ENCODE measurements at regions not wholly inside any gene's neighbourhood (a gene's known extent, or its start where the extent isn't known, plus 50 kb on each side); places are given as distances from the start of the nearest gene placed in this dataset.

DNA sequence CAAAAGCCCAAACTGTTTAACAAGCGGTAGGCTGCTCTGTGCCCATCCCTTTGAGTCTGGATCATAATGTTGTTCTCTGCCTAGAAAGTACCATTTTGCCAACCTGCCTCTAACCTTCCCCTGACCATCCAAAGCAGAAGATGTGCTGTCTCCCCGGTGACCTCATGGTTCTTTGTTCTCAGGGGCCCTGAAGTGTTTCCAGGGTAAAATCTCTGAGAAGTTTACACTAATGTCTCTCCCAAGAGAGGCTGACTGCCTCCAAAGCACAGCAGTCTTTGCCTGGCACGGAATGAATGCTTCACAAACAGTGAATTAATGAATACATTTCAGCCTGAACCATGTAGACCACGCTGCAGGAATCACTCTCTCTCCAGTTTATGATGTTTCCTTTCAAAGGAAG lies 523.8 kb upstream of the CELF2 start:
- Histone ChIP-seq H3K36me3 (ENCODE audit: control insufficient read depth in 4 of 4, insufficient read depth in 3 of 4, low read depth in 1 of 4, low read length in 3 of 4) (no peaks in the 10 kb centered on the region), H3K4me3 (ENCODE audit: low read depth in 1 of 3, low read length in 3 of 3) (no peak overlapping the region), H3K27me3 (ENCODE audit: control insufficient read depth in 4 of 4, insufficient read depth in 4 of 4, low read length in 3 of 4) (no peaks in the 10 kb centered on the region), H3K4me1 (ENCODE audit: control insufficient read depth in 4 of 4, insufficient read depth in 4 of 4, low read length in 3 of 4) (no peaks in the 10 kb centered on the region), H3K27ac (ENCODE audit: low read depth in 1 of 2, low read length in 2 of 2) (no peak overlapping the region), H3K9me3 (ENCODE audit: control insufficient read depth in 4 of 4, low read length in 3 of 4) (no peaks in the 10 kb centered on the region), H3K9ac (ENCODE audit: low read depth in 1 of 2, low read length in 2 of 2) (no peak overlapping the region)
- TF ChIP-seq YY1 (IDR thresholded peaks at IDR 0.05): no peak
- TF ChIP-seq, protein P1, sequence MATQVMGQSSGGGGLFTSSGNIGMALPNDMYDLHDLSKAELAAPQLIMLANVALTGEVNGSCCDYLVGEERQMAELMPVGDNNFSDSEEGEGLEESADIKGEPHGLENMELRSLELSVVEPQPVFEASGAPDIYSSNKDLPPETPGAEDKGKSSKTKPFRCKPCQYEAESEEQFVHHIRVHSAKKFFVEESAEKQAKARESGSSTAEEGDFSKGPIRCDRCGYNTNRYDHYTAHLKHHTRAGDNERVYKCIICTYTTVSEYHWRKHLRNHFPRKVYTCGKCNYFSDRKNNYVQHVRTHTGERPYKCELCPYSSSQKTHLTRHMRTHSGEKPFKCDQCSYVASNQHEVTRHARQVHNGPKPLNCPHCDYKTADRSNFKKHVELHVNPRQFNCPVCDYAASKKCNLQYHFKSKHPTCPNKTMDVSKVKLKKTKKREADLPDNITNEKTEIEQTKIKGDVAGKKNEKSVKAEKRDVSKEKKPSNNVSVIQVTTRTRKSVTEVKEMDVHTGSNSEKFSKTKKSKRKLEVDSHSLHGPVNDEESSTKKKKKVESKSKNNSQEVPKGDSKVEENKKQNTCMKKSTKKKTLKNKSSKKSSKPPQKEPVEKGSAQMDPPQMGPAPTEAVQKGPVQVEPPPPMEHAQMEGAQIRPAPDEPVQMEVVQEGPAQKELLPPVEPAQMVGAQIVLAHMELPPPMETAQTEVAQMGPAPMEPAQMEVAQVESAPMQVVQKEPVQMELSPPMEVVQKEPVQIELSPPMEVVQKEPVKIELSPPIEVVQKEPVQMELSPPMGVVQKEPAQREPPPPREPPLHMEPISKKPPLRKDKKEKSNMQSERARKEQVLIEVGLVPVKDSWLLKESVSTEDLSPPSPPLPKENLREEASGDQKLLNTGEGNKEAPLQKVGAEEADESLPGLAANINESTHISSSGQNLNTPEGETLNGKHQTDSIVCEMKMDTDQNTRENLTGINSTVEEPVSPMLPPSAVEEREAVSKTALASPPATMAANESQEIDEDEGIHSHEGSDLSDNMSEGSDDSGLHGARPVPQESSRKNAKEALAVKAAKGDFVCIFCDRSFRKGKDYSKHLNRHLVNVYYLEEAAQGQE (IDR thresholded peaks at IDR 0.05): no peak
- TF ChIP-seq, protein P2, sequence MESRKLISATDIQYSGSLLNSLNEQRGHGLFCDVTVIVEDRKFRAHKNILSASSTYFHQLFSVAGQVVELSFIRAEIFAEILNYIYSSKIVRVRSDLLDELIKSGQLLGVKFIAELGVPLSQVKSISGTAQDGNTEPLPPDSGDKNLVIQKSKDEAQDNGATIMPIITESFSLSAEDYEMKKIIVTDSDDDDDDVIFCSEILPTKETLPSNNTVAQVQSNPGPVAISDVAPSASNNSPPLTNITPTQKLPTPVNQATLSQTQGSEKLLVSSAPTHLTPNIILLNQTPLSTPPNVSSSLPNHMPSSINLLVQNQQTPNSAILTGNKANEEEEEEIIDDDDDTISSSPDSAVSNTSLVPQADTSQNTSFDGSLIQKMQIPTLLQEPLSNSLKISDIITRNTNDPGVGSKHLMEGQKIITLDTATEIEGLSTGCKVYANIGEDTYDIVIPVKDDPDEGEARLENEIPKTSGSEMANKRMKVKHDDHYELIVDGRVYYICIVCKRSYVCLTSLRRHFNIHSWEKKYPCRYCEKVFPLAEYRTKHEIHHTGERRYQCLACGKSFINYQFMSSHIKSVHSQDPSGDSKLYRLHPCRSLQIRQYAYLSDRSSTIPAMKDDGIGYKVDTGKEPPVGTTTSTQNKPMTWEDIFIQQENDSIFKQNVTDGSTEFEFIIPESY (IDR thresholded peaks at IDR 0.05): no peak
- no peak for TF ChIP-seq JUND (IDR thresholded peaks at IDR 0.05)
- no peak for TF ChIP-seq RAD21 (IDR thresholded peaks at IDR 0.05)
- no peak for TF ChIP-seq TAF1 (conservative IDR thresholded peaks at IDR 0.05)
- 66% methylated on average over 4 of the region's 4 CpGs for WGBS
- no peak for DNase-seq (ENCODE audit: low spot score)

DNA sequence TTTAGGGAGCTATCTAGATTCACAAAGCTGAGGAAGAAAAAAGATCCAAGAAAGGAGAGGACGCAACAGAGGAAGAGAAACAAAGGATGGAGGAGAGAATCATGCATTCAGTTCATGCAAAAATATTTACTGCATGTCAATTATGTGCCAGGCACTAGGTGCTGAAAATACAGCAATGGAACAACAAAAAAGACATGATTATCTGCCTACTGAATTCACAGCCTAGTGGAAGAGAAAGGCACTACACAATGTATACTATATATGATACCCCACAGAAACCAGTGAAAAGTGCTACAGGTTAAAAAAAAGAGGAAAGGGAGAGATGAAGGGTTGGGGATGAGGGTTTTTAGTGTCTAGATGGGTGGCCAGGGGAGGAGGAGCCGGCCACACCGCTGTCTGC lies 520.4 kb upstream of the CELF2 start:
- no peak for DNase-seq (ENCODE audit: low spot score)
- H3K36me3 ChIP-seq (ENCODE audit: control insufficient read depth in 4 of 4, insufficient read depth in 3 of 4, low read depth in 1 of 4, low read length in 3 of 4): no peaks in the 10 kb centered on the region
- no peaks in the 10 kb centered on the region for H3K4me1 ChIP-seq (ENCODE audit: control insufficient read depth in 4 of 4, insufficient read depth in 4 of 4, low read length in 3 of 4)
- no peaks in the 10 kb centered on the region for H3K27me3 ChIP-seq (ENCODE audit: control insufficient read depth in 4 of 4, insufficient read depth in 4 of 4, low read length in 3 of 4)
- no peaks in the 10 kb centered on the region for H3K9me3 ChIP-seq (ENCODE audit: control insufficient read depth in 4 of 4, low read length in 3 of 4)
- no peak overlapping the region for H3K4me3 ChIP-seq (ENCODE audit: low read depth in 1 of 3, low read length in 3 of 3)
- H3K9ac ChIP-seq (ENCODE audit: low read depth in 1 of 2, low read length in 2 of 2): no peak overlapping the region
- H3K27ac ChIP-seq (ENCODE audit: low read depth in 1 of 2, low read length in 2 of 2): no peak overlapping the region
- WGBS: 88% methylated on average over 3 of the region's 3 CpGs
- TF ChIP-seq FOXA1 (IDR thresholded peaks at IDR 0.05): no peak
- TF ChIP-seq, protein P3, sequence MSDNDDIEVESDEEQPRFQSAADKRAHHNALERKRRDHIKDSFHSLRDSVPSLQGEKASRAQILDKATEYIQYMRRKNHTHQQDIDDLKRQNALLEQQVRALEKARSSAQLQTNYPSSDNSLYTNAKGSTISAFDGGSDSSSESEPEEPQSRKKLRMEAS (IDR thresholded peaks at IDR 0.05): no peak
- no peak for TF ChIP-seq TAF1 (conservative IDR thresholded peaks at IDR 0.05)
- TF ChIP-seq HNF4A (conservative IDR thresholded peaks at IDR 0.05): no peak
- TF ChIP-seq, protein P4, sequence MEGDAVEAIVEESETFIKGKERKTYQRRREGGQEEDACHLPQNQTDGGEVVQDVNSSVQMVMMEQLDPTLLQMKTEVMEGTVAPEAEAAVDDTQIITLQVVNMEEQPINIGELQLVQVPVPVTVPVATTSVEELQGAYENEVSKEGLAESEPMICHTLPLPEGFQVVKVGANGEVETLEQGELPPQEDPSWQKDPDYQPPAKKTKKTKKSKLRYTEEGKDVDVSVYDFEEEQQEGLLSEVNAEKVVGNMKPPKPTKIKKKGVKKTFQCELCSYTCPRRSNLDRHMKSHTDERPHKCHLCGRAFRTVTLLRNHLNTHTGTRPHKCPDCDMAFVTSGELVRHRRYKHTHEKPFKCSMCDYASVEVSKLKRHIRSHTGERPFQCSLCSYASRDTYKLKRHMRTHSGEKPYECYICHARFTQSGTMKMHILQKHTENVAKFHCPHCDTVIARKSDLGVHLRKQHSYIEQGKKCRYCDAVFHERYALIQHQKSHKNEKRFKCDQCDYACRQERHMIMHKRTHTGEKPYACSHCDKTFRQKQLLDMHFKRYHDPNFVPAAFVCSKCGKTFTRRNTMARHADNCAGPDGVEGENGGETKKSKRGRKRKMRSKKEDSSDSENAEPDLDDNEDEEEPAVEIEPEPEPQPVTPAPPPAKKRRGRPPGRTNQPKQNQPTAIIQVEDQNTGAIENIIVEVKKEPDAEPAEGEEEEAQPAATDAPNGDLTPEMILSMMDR (IDR thresholded peaks at IDR 0.05; ENCODE audit: low read depth, low read length, missing input control): no peak
- no peak for TF ChIP-seq NR2F2 (IDR thresholded peaks at IDR 0.05)
- no peak for TF ChIP-seq YY1 (IDR thresholded peaks at IDR 0.05)
- TF ChIP-seq RXRA (IDR thresholded peaks at IDR 0.05): no peak
- TF ChIP-seq HNF4G (IDR thresholded peaks at IDR 0.05): no peak
- no peak for TF ChIP-seq EGR1 (IDR thresholded peaks at IDR 0.05; ENCODE audit: low read depth in 2 of 2)
- TF ChIP-seq, protein P2 (IDR thresholded peaks at IDR 0.05): no peak
- no peak for TF ChIP-seq FOXA2 (IDR thresholded peaks at IDR 0.05)
- TF ChIP-seq JUND (IDR thresholded peaks at IDR 0.05): no peak
- TF ChIP-seq GABPA (IDR thresholded peaks at IDR 0.05 in 1 of 2, conservative IDR thresholded peaks at IDR 0.05 in 1 of 2): no peak
